ENCODE measurements at regions not wholly inside any gene's neighbourhood (a gene's known extent, or its start where the extent isn't known, plus 50 kb on each side); places are given as distances from the start of the nearest gene placed in this dataset.

- Histone ChIP-seq H3K27me3 (replicated peaks in 2 of 5; ENCODE audit: control insufficient read depth in 4 of 5, insufficient read depth in 5 of 5, low read length in 4 of 5) (no peaks in the 10 kb centered on the region), H3K27ac (ENCODE audit: insufficient read depth in 1 of 2, low read depth in 1 of 2, low read length in 2 of 2, poor library complexity in 1 of 2, severe bottlenecking in 2 of 2) (no peak overlapping the region), H3K9me3 (ENCODE audit: control extremely low read depth in 1 of 5, control insufficient read depth in 4 of 5, insufficient read depth in 2 of 5, low read depth in 1 of 5, low read length in 4 of 5) (no peaks in the 10 kb centered on the region), H3K36me3 (ENCODE audit: control insufficient read depth in 4 of 4, insufficient read depth in 4 of 4, low read length in 3 of 4) (no peaks in the 10 kb centered on the region), H3K4me3 (ENCODE audit: control insufficient read depth in 1 of 7, extremely low read depth in 1 of 7, insufficient read depth in 4 of 7, low read depth in 2 of 7, low read length in 6 of 7) (no peak overlapping the region), H3K4me1 (ENCODE audit: control extremely low read depth in 1 of 4, control insufficient read depth in 4 of 4, insufficient read depth in 4 of 4, low read length in 3 of 4) (peaks cover 4 to 32% (median 14%) of the 10 kb centered on the region in 4 experiments)
- POLR2A ChIA-PET = no interaction called here
- CTCF ChIA-PET = interaction anchor here (1.2 to 2.1 kb wide), 3 partner anchors 26 to 264 kb away, joined by 5 to 7 read pairs (median 7); partner anchors contain the start of gene CCR2
- 86% methylated on average over 4 of the region's 4 CpGs for WGBS (ENCODE audit: insufficient coverage)
- DNase-seq = no peak
Measured at GRCh38 chr3:46105306-46105919, 78.1 kb upstream of the XCR1 start.

DNA sequence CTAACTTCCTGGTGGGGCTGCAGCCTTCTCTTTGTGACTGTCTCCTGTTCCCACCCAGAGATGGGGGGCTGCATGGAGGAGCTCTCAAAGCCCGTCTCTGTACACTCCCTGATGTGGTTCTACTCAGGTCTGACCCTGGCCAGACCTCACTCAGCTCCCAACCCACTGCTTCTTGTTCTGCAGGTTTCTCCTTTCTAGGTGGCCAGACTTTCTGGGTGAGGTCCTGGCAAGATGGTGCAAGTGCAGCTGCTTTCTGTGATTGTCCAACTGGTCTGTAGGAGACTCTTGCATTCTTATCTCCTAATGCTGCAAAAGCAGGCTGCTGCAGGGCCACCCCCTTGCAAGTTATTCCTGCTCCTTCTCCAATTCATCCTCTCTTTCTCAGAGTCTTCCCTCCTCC, 77.4 kb upstream of the XCR1 start:
- Histone ChIP-seq H3K4me1 (ENCODE audit: control extremely low read depth in 1 of 4, control insufficient read depth in 4 of 4, insufficient read depth in 4 of 4, low read length in 3 of 4) (peaks cover 5 to 36% (median 17%) of the 10 kb centered on the region in 4 experiments), H3K4me3 (ENCODE audit: control insufficient read depth in 1 of 7, extremely low read depth in 1 of 7, insufficient read depth in 4 of 7, low read depth in 2 of 7, low read length in 6 of 7) (no peak overlapping the region), H3K36me3 (ENCODE audit: control insufficient read depth in 4 of 4, insufficient read depth in 4 of 4, low read length in 3 of 4) (no peaks in the 10 kb centered on the region), H3K9me3 (ENCODE audit: control extremely low read depth in 1 of 5, control insufficient read depth in 4 of 5, insufficient read depth in 2 of 5, low read depth in 1 of 5, low read length in 4 of 5) (no peaks in the 10 kb centered on the region), H3K27ac (ENCODE audit: insufficient read depth in 1 of 2, low read depth in 1 of 2, low read length in 2 of 2, poor library complexity in 1 of 2, severe bottlenecking in 2 of 2) (no peak overlapping the region), H3K27me3 (replicated peaks in 2 of 5; ENCODE audit: control insufficient read depth in 4 of 5, insufficient read depth in 5 of 5, low read length in 4 of 5) (no peaks in the 10 kb centered on the region)
- 83% methylated on average over 1 of the region's 1 CpG for WGBS (ENCODE audit: insufficient coverage)
- DNase-seq = no peak
- CTCF ChIA-PET = interaction anchor here (1.0 to 2.1 kb wide), 5 partner anchors 10 to 274 kb away, joined by 3 to 7 read pairs (median 5); partner anchors contain the start of gene CCR2
- POLR2A ChIA-PET = no interaction called here

DNA sequence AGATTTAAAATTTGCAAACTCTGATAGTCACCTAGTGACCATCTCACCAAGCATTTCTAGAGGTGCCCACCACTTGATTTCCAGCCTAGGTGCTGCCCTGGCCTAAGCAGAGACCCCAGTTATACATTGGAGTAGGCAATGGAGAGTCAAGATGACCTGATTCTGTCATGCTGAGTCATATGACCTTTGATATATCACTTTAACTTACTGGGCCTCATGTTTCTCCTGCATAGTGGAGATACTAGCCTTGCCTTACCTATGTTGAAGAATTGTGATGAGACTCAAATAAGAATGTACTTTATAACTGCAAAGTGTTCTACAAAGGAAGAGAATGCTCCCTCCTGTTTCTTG, 75.5 kb upstream of the XCR1 start:
- CTCF ChIA-PET = interaction anchor here (1.6 kb wide), 1 partner anchor 19 kb away, joined by 5 read pairs; no protein-coding TSS in a partner anchor
- peaks cover 20 to 43% (median 27%) of the 10 kb centered on the region in 4 experiments for H3K4me1 ChIP-seq (ENCODE audit: control extremely low read depth in 1 of 4, control insufficient read depth in 4 of 4, insufficient read depth in 4 of 4, low read length in 3 of 4)

DNA sequence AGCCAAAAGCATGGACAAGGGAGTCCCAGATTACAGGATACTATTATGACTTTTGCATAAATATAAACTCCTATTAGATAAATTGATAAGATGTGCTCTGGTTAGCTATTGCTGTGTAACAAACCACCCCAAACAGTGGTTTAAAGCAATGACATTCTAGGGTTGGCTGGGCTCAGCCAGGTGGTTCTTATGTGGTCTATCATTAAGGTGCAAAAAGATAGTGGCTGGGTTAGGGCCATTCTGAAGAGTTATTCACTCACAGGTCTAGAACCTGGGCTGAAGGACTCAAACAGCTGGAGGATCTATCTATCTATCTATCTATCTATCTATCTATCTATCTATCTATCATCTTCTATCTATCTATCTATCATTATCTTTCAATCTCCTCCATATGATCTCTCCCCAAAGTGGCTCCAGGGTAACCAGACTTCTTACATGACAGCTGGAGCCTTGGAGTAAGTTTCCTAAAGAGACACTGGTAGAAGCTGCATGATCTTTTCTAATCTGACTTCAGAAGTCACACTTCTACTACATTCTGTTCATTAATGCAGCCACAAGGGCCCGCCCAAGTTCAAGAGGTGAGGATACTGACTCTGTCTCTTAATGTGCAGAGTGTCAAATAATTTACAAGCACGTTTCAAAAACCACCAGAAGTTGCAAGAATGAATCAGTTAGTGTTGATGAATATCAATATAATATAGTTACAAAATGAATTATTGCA, 74.9 kb upstream of the XCR1 start:
- no peak overlapping the region for H3K4me3 ChIP-seq (ENCODE audit: control insufficient read depth in 1 of 7, extremely low read depth in 1 of 7, insufficient read depth in 4 of 7, low read depth in 2 of 7, low read length in 6 of 7)
- H3K27me3 ChIP-seq (replicated peaks in 2 of 5; ENCODE audit: control insufficient read depth in 4 of 5, insufficient read depth in 5 of 5, low read length in 4 of 5) = no peaks in the 10 kb centered on the region
- no peak overlapping the region for H3K27ac ChIP-seq (ENCODE audit: insufficient read depth in 1 of 2, low read depth in 1 of 2, low read length in 2 of 2, poor library complexity in 1 of 2, severe bottlenecking in 2 of 2)
- peaks cover 20 to 48% (median 32%) of the 10 kb centered on the region in 4 experiments for H3K4me1 ChIP-seq (ENCODE audit: control extremely low read depth in 1 of 4, control insufficient read depth in 4 of 4, insufficient read depth in 4 of 4, low read length in 3 of 4)
- ChIA-PET CTCF (interaction anchor here (1.6 kb wide), 1 partner anchor 18 kb away, joined by 5 read pairs; no protein-coding TSS in a partner anchor), POLR2A (no interaction called here)
- H3K9me3 ChIP-seq (ENCODE audit: control extremely low read depth in 1 of 5, control insufficient read depth in 4 of 5, insufficient read depth in 2 of 5, low read depth in 1 of 5, low read length in 4 of 5) = no peaks in the 10 kb centered on the region
- no CpG with 5 or more reads among the region's 2 CpGs for WGBS (ENCODE audit: insufficient coverage)
- DNase-seq = peak in 2 of 3 donors; percentile 29 to 39
- no peaks in the 10 kb centered on the region for H3K36me3 ChIP-seq (ENCODE audit: control insufficient read depth in 4 of 4, insufficient read depth in 4 of 4, low read length in 3 of 4)

More for the DNA sequence above, 75.5 kb upstream of the XCR1 start:
- no peaks in the 10 kb centered on the region for H3K36me3 ChIP-seq (ENCODE audit: control insufficient read depth in 4 of 4, insufficient read depth in 4 of 4, low read length in 3 of 4)
- H3K9me3 ChIP-seq (ENCODE audit: control extremely low read depth in 1 of 5, control insufficient read depth in 4 of 5, insufficient read depth in 2 of 5, low read depth in 1 of 5, low read length in 4 of 5) = no peaks in the 10 kb centered on the region
- H3K4me3 ChIP-seq (ENCODE audit: control insufficient read depth in 1 of 7, extremely low read depth in 1 of 7, insufficient read depth in 4 of 7, low read depth in 2 of 7, low read length in 6 of 7) = no peak overlapping the region
- H3K27ac ChIP-seq (ENCODE audit: insufficient read depth in 1 of 2, low read depth in 1 of 2, low read length in 2 of 2, poor library complexity in 1 of 2, severe bottlenecking in 2 of 2) = no peak overlapping the region
- POLR2A ChIA-PET = no interaction called here
- no peaks in the 10 kb centered on the region for H3K27me3 ChIP-seq (replicated peaks in 2 of 5; ENCODE audit: control insufficient read depth in 4 of 5, insufficient read depth in 5 of 5, low read length in 4 of 5)
- DNase-seq = no peak

DNA sequence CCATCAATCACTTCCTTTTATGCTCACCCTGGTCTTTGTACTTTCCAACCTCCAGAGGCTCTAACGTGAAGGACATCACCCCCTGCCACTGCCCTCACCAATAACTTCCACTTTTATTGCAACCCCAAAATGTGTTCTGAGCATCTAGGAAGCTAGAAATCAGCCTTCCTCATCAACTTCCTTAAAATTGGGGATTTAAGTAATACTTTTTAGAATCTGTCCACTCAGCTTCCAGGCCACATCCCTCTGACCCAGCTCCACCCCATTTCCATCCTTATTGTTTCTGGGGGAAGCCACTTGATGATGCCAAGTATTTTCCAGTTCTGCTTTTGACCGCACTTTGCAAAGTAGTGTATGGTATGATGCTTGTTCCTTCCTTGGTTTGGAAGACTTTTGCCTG, 73.5 kb upstream of the XCR1 start:
- WGBS (ENCODE audit: insufficient coverage) = 0% methylated on average over 1 of the region's 2 CpGs
- ChIA-PET CTCF (interaction anchor here (0.9 to 1.3 kb wide), 3 partner anchors 25 to 173 kb away, joined by 3 to 4 read pairs (median 4); partner anchors contain the start of gene CCR1), POLR2A (interaction anchor here (1.2 kb wide), 1 partner anchor 10 kb away, joined by 3 read pairs; no protein-coding TSS in a partner anchor)
- H3K9me3 ChIP-seq (ENCODE audit: control extremely low read depth in 1 of 5, control insufficient read depth in 4 of 5, insufficient read depth in 2 of 5, low read depth in 1 of 5, low read length in 4 of 5) = no peaks in the 10 kb centered on the region
- H3K4me3 ChIP-seq (ENCODE audit: control insufficient read depth in 1 of 7, extremely low read depth in 1 of 7, insufficient read depth in 4 of 7, low read depth in 2 of 7, low read length in 6 of 7) = no peak overlapping the region
- H3K27me3 ChIP-seq (replicated peaks in 2 of 5; ENCODE audit: control insufficient read depth in 4 of 5, insufficient read depth in 5 of 5, low read length in 4 of 5) = no peaks in the 10 kb centered on the region
- H3K36me3 ChIP-seq (ENCODE audit: control insufficient read depth in 4 of 4, insufficient read depth in 4 of 4, low read length in 3 of 4) = no peaks in the 10 kb centered on the region
- peak in 2 of 3 donors; percentile 76 to 83 for DNase-seq
- H3K27ac ChIP-seq (ENCODE audit: insufficient read depth in 1 of 2, low read depth in 1 of 2, low read length in 2 of 2, poor library complexity in 1 of 2, severe bottlenecking in 2 of 2) = no peak overlapping the region
- H3K4me1 ChIP-seq (ENCODE audit: control extremely low read depth in 1 of 4, control insufficient read depth in 4 of 4, insufficient read depth in 4 of 4, low read length in 3 of 4) = peaks cover 23 to 62% (median 42%) of the 10 kb centered on the region in 4 experiments

DNA sequence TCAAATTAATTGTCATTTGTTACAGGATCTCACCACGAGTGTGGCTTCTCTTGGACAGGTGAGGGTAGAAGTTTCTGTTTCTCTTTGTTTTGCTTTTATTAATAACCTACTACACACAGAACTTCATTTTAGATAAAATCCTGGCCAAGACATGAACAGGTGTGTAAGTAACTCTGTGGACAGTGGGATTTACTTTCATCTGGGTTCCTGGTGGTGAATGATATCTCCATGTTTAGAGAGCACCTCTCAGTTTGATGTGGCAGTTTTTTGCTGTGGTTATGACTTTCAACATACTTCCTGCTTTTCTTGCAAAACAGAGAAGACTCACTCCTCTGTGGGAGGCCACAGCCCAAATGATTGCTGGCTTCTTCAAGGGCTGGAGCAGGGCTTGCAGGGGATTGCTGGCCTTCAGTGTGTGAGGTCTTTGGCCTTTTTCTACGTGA, 71.1 kb upstream of the XCR1 start:
- ChIA-PET CTCF (interaction anchor here (1.1 to 1.8 kb wide), 2 partner anchors 14 to 285 kb away, joined by 3 to 4 read pairs; no protein-coding TSS in a partner anchor), POLR2A (interaction anchor here (0.7 kb wide), 1 partner anchor 199 kb away, joined by 3 read pairs; no protein-coding TSS in a partner anchor)
- Histone ChIP-seq H3K27ac (ENCODE audit: insufficient read depth in 1 of 2, low read depth in 1 of 2, low read length in 2 of 2, poor library complexity in 1 of 2, severe bottlenecking in 2 of 2) (peak overlapping the region; percentile 69 to 88), H3K9me3 (ENCODE audit: control extremely low read depth in 1 of 5, control insufficient read depth in 4 of 5, insufficient read depth in 2 of 5, low read depth in 1 of 5, low read length in 4 of 5) (peaks cover 0 to 3% (median 0%) of the 10 kb centered on the region in 5 experiments), H3K27me3 (replicated peaks in 2 of 5; ENCODE audit: control insufficient read depth in 4 of 5, insufficient read depth in 5 of 5, low read length in 4 of 5) (no peaks in the 10 kb centered on the region), H3K4me1 (ENCODE audit: control extremely low read depth in 1 of 4, control insufficient read depth in 4 of 4, insufficient read depth in 4 of 4, low read length in 3 of 4) (peaks cover 31 to 76% (median 48%) of the 10 kb centered on the region in 4 experiments), H3K36me3 (ENCODE audit: control insufficient read depth in 4 of 4, insufficient read depth in 4 of 4, low read length in 3 of 4) (no peaks in the 10 kb centered on the region), H3K4me3 (ENCODE audit: control insufficient read depth in 1 of 7, extremely low read depth in 1 of 7, insufficient read depth in 4 of 7, low read depth in 2 of 7, low read length in 6 of 7) (peak overlapping the region in 2 of 7 experiments; percentile 0 to 32)
- WGBS (ENCODE audit: insufficient coverage) = no CpG with 5 or more reads among the region's 2 CpGs
- DNase-seq = peak; percentile 51 to 87 (median 81)

Data from common myeloid progenitor, CD34-positive (primary cell).